Esophagus squamous epithelium (tissue), 5 donors: ENCODE measurements at regions not wholly inside any gene's neighbourhood (a gene's known extent, or its start where the extent isn't known, plus 50 kb on each side); places are given as distances from the start of the nearest gene placed in this dataset.

Experiments
- DNase-seq: peaks from one replicate; lab custom pipeline; 2025; lab: John Stamatoyannopoulos, UW
- H3K27ac ChIP-seq, 4 donors: fragments of 200-600 bp; sonication (generic); one replicate each; pipeline ENCODE4 v1.5.1; 2016 to 2019; ENCODE audit warnings: mild to moderate bottlenecking in 1 of 4
- H3K27me3 ChIP-seq, 4 donors: fragments of 200-600 bp; sonication (generic); 1 replicate in 3 of 4; 2 replicates in 1 of 4; pipeline versions ENCODE4 v1.5.1 to v1.6.0; 2017 to 2021; ENCODE audit warnings: antibody characterized with exemption in 1 of 4
- H3K36me3 ChIP-seq, 3 donors: fragments of 200-600 bp; sonication (generic); one replicate each; pipeline ENCODE4 v1.5.1; 2016 to 2019
- H3K4me1 ChIP-seq, 3 donors: fragments of 200-600 bp; sonication (generic); one replicate each; pipeline ENCODE4 v1.5.1; 2017 to 2019
- H3K4me3 ChIP-seq, 4 donors: fragments of 200-600 bp; sonication (generic); 1 replicate in 3 of 4; 2 replicates in 1 of 4; pipeline ENCODE4 v1.5.1; 2016 to 2019; ENCODE audit warnings: mild to moderate bottlenecking in 2 of 4, moderate library complexity in 1 of 4
- H3K9me3 ChIP-seq, 3 donors: fragments of 200-600 bp; sonication (generic); one replicate each; pipeline ENCODE4 v1.5.1; 2016 to 2019
- CTCF ChIP-seq, 6 experiments: fragments of 450-650 bp in 4 of 6; fragments of 200-600 bp in 2 of 6; sonication (generic) in 2 of 6; IDR thresholded peaks; one replicate each; pipeline ENCODE4 v1.5.1; 2016 to 2019; ENCODE audit warnings: antibody characterized with exemption in 6 of 6, mild to moderate bottlenecking in 4 of 6, moderate library complexity in 4 of 6
- POLR2A ChIP-seq, 4 donors: fragments of 450-650 bp; IDR thresholded peaks; one replicate each; pipeline ENCODE4 v1.6.1; 2017; ENCODE audit warnings: antibody characterized with exemption in 4 of 4, mild to moderate bottlenecking in 4 of 4, moderate library complexity in 3 of 4
- WGBS, 2 donors: methylation state at CpG; one replicate each; pipeline ENCODE4 v1.1.5; 2018; 5-methylcytosine and 5-hydroxymethylcytosine counted together
- intact Hi-C: fragments of 100-400 bp; cut with DNase I; formaldehyde crosslinking; loops from one replicate; pipeline ENCODE4 v1.15.0; 2022
- donor health status: DM: yes; HTN: yes; CAD: no.

DNA sequence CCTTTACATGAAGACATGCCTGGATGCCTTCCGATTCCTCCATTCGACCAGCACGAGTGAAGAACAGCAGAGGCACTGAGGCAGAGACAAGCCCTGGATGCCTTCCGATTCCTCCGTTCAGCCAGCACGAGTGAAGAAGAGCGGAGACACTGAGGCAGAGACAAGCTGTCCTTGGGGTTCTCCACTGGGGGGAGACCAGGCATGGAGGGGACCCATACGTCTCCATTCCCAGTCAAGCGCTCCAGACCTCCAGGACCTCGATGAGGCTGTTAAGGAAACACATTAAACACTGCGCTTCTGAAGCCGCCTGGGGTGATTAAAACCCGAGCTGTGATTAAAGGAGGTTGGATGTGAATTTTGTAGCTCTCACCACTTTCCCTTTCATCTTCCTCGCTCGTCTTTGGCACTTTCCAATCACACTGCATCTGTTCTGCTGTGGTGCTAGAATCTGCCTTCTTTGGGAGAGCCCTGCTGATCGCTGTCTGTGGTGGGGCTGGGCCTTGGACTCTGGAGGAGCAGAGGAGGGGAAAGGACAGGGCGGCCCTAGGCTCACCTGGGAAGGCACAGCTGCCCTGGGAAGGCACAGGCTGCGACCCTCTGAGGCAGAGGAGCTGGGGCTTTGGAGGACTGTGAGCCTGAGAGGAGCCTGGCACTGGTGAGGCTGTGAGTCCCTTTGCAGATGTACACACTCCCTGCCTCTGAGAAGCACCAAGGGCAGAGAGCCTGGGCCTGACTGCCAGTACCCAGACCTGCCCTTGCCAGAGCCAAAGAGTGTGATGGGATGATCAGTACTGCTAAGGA is 463.1 kb upstream of the HS6ST1 start:
- Histone ChIP-seq H3K27ac (no peak overlapping the region), H3K36me3 (no peaks in the 10 kb centered on the region), H3K4me3 (no peak overlapping the region), H3K4me1 (peaks cover 0 to 7% (median 5%) of the 10 kb centered on the region in 3 donors), H3K27me3 (peaks cover 0 to 7% (median 0%) of the 10 kb centered on the region in 4 donors), H3K9me3 (no peaks in the 10 kb centered on the region)
- no peak for DNase-seq
- no peak for TF ChIP-seq CTCF (IDR thresholded peaks at IDR 0.05)
- no peak for TF ChIP-seq POLR2A (IDR thresholded peaks at IDR 0.05)
- 76 to 87% methylated on average over 13 to 14 of the region's 18 CpGs for WGBS, 2 donors
- intact Hi-C loops = no loop called here

GRCh38 chr2:128782411-128783192 is 463.9 kb upstream of the HS6ST1 start:
- H3K27me3 ChIP-seq = peaks cover 0 to 7% (median 0%) of the 10 kb centered on the region in 4 donors

GRCh38 chr2:128783193-128783671 is 464.6 kb upstream of the HS6ST1 start:
- H3K4me3 ChIP-seq = no peak overlapping the region
- 80 to 84% methylated on average over 7 to 8 of the region's 9 CpGs for WGBS, 2 donors
- H3K4me1 ChIP-seq = peaks cover 0 to 13% (median 10%) of the 10 kb centered on the region in 3 donors
- TF ChIP-seq CTCF (IDR thresholded peaks at IDR 0.05) (no peak), POLR2A (IDR thresholded peaks at IDR 0.05) (no peak)
- intact Hi-C loops = no loop called here
- no peak for DNase-seq
- no peaks in the 10 kb centered on the region for H3K36me3 ChIP-seq
- H3K27ac ChIP-seq = no peak overlapping the region
- no peaks in the 10 kb centered on the region for H3K9me3 ChIP-seq
- peaks cover 0 to 7% (median 0%) of the 10 kb centered on the region in 4 donors for H3K27me3 ChIP-seq

More at GRCh38 chr2:128782411-128783192, 463.9 kb upstream of the HS6ST1 start:
- WGBS, 2 donors = 70 to 90% methylated on average over 4 to 5 of the region's 6 CpGs
- Histone ChIP-seq H3K27ac (no peak overlapping the region), H3K36me3 (no peaks in the 10 kb centered on the region), H3K4me3 (no peak overlapping the region), H3K4me1 (peaks cover 0 to 13% (median 10%) of the 10 kb centered on the region in 3 donors), H3K9me3 (no peaks in the 10 kb centered on the region)
- DNase-seq = no peak
- TF ChIP-seq POLR2A (IDR thresholded peaks at IDR 0.05) (no peak), CTCF (IDR thresholded peaks at IDR 0.05) (no peak)
- intact Hi-C loops = no loop called here

- no peaks in the 10 kb centered on the region for H3K36me3 ChIP-seq
- intact Hi-C loops = no loop called here
- H3K27ac ChIP-seq = no peak overlapping the region
- H3K4me3 ChIP-seq = no peak overlapping the region
- H3K9me3 ChIP-seq = no peaks in the 10 kb centered on the region
- H3K4me1 ChIP-seq = peaks cover 0 to 13% (median 10%) of the 10 kb centered on the region in 3 donors
- peaks cover 0 to 7% (median 0%) of the 10 kb centered on the region in 4 donors for H3K27me3 ChIP-seq
- WGBS, 2 donors = 24 to 31% methylated on average over 2 to 3 of the region's 10 CpGs
- DNase-seq = no peak
- no peak for TF ChIP-seq CTCF (IDR thresholded peaks at IDR 0.05)
- no peak for TF ChIP-seq POLR2A (IDR thresholded peaks at IDR 0.05)
Measured at GRCh38 chr2:128783896-128784295, 465.2 kb upstream of the HS6ST1 start.
